OCI-LY7 (cell line): ENCODE measurements at regions not wholly inside any gene's neighbourhood (a gene's known extent, or its start where the extent isn't known, plus 50 kb on each side); places are given as distances from the start of the nearest gene placed in this dataset.

Experiments
- BruUV-seq: library from RNA; stranded (reverse); fragments of 400-500 nt; replicated peaks from 2 replicates; lab custom pipeline; 2021; lab: Mats Ljungman, UMichigan
- CTCF ChIA-PET: fragments of 300-600 bp; sonication (Branson Sonifier 250); formaldehyde crosslinking; loops from one replicate; lab custom pipeline; 2022; ENCODE audit warnings: antibody characterized with exemption; ENCODE audit not compliant: unreplicated experiment; lab: Charles Lee
- POLR2A ChIA-PET: fragments of 300-600 bp; sonication (Branson Sonifier 250); formaldehyde crosslinking; loops from one replicate; lab custom pipeline; 2022; ENCODE audit warnings: antibody characterized with exemption; lab: Charles Lee
- DNase-seq: peaks from one replicate; pipeline ENCODE4 v3.0.0-alpha.2; 2015; ENCODE audit warnings: low spot score
- H2AFZ ChIP-seq: fragments of 200-600 bp; sonication (generic), shearing (Covaris generic); 2 replicates; pipeline ENCODE4 v1.6.1; 2014; ENCODE audit warnings: mild to moderate bottlenecking, antibody characterized with exemption, low read length, moderate library complexity
- H3K27ac ChIP-seq: fragments of 200-600 bp; sonication (generic); 2 replicates; pipeline ENCODE4 v1.5.1; 2014; ENCODE audit warnings: mixed run types, low read depth, mild to moderate bottlenecking, moderate library complexity, low read length, inconsistent platforms; ENCODE audit not compliant: poor library complexity, severe bottlenecking
- H3K36me3 ChIP-seq: fragments of 200-600 bp; sonication (generic); 2 replicates; pipeline ENCODE4 v1.6.1; 2014; ENCODE audit warnings: mild to moderate bottlenecking, antibody characterized with exemption, low read length, moderate library complexity, mixed read lengths; ENCODE audit not compliant: insufficient read depth
- H3K4me1 ChIP-seq: fragments of 200-600 bp; sonication (generic); 2 replicates; pipeline ENCODE4 v1.5.1; 2014; ENCODE audit warnings: mild to moderate bottlenecking, low read length; ENCODE audit not compliant: insufficient read depth, poor library complexity, severe bottlenecking
- H3K4me2 ChIP-seq: fragments of 200-600 bp; sonication (generic); 2 replicates; pipeline ENCODE4 v1.6.1; 2014; ENCODE audit warnings: mild to moderate bottlenecking, low read length
- H3K4me3 ChIP-seq: fragments of 200-600 bp; sonication (generic); 2 replicates; pipeline ENCODE4 v1.5.1; 2014; ENCODE audit warnings: mild to moderate bottlenecking, low read depth, low read length; ENCODE audit not compliant: poor library complexity, severe bottlenecking
- H3K79me2 ChIP-seq: fragments of 200-600 bp; sonication (generic); 2 replicates; pipeline ENCODE4 v1.6.1; 2016; ENCODE audit warnings: low read depth, mild to moderate bottlenecking, low read length, moderate library complexity, mixed read lengths; ENCODE audit not compliant: insufficient read depth
- H3K9me2 ChIP-seq: fragments of 200-600 bp; sonication (generic); 2 replicates; pipeline ENCODE4 v1.6.1; 2016; ENCODE audit warnings: mild to moderate bottlenecking, low read length, mixed read lengths; ENCODE audit not compliant: insufficient read depth
- H3K9me3 ChIP-seq: fragments of 200-600 bp; sonication (generic); 2 replicates; pipeline ENCODE4 v1.6.1; 2014; ENCODE audit warnings: mild to moderate bottlenecking, mixed run types, low read length, mixed read lengths
- H4K20me1 ChIP-seq: fragments of 200-600 bp; sonication (generic); 2 replicates; pipeline ENCODE4 v1.6.1; 2014; ENCODE audit warnings: mild to moderate bottlenecking, antibody characterized with exemption, low read length, moderate library complexity, mixed read lengths; ENCODE audit not compliant: insufficient read depth
- CTCF ChIP-seq: fragments of 200-600 bp; sonication (generic); conservative IDR thresholded peaks from 2 replicates; pipeline ENCODE4 v1.5.1; 2014; ENCODE audit warnings: mild to moderate bottlenecking, antibody characterized with exemption, low read length, moderate library complexity, mixed read lengths
- EZH2phosphoT487 ChIP-seq: fragments of 200-600 bp; sonication (generic); IDR thresholded peaks from 2 replicates; pipeline ENCODE4 v1.6.1; 2018; ENCODE audit warnings: low read depth, borderline replicate concordance, mild to moderate bottlenecking, mixed run types, antibody characterized with exemption, low read length, moderate library complexity, mixed read lengths
- intact Hi-C: fragments of 100-400 bp; cut with micrococcal nuclease; formaldehyde crosslinking; loops from one replicate; pipeline ENCODE4 v1.10.0; 2022; ENCODE audit not compliant: unreplicated experiment

GRCh38 chr3:181613813-181614212 lies 97.9 kb upstream of the SOX2 start:
- H3K36me3 ChIP-seq = no peaks in the 10 kb centered on the region
- DNase-seq = no peak
- intact Hi-C loops = no loop called here
- no peak overlapping the region for H3K27ac ChIP-seq
- H3K4me3 ChIP-seq = no peak overlapping the region
- H3K4me1 ChIP-seq = no peaks in the 10 kb centered on the region
- no peaks in the 10 kb centered on the region for H3K9me3 ChIP-seq
- H3K4me2 ChIP-seq = no peak overlapping the region
- ChIA-PET POLR2A (interaction anchor here (1.1 kb wide), 1 partner anchor 8 kb away, joined by 3 read pairs; no protein-coding TSS in a partner anchor), CTCF (no interaction called here)
- no TSS peak for BruUV-seq
- no peaks in the 10 kb centered on the region for H4K20me1 ChIP-seq
- H3K79me2 ChIP-seq = no peaks in the 10 kb centered on the region
- H3K9me2 ChIP-seq = no peaks in the 10 kb centered on the region
- H2AFZ ChIP-seq = no peak overlapping the region
- no peak for TF ChIP-seq EZH2phosphoT487

DNA sequence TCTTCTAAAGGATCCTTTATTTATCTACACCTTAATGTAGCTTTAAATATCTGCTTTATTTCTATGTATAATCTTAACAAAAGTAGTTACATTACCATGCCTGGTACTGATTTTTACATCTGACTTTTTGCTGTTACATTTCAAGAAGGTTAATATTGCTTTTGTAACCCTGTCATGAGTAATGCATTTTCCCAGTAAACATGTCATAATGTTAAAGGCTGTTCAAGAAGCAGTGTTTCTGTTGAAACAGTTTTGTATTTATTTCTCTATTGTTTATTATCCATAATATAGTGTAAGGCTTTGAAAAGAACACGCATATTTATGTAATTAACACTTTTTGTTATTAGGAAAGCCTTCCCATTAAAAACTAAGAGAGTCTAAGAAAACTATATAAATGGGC lies 98.5 kb upstream of the SOX2 start:
- intact Hi-C loops = no loop called here
- no peaks in the 10 kb centered on the region for H3K9me3 ChIP-seq
- no peak overlapping the region for H2AFZ ChIP-seq
- no peaks in the 10 kb centered on the region for H4K20me1 ChIP-seq
- no peak for DNase-seq
- ChIA-PET CTCF (no interaction called here), POLR2A (interaction anchor here (1.1 kb wide), 1 partner anchor 9 kb away, joined by 3 read pairs; no protein-coding TSS in a partner anchor)
- no peaks in the 10 kb centered on the region for H3K36me3 ChIP-seq
- TF ChIP-seq CTCF = no peak
- no peak for TF ChIP-seq EZH2phosphoT487
- H3K4me1 ChIP-seq = no peaks in the 10 kb centered on the region
- H3K4me3 ChIP-seq = no peak overlapping the region
- no TSS peak for BruUV-seq
- H3K79me2 ChIP-seq = no peaks in the 10 kb centered on the region
- no peak overlapping the region for H3K4me2 ChIP-seq
- H3K9me2 ChIP-seq = no peaks in the 10 kb centered on the region
- no peak overlapping the region for H3K27ac ChIP-seq

DNA sequence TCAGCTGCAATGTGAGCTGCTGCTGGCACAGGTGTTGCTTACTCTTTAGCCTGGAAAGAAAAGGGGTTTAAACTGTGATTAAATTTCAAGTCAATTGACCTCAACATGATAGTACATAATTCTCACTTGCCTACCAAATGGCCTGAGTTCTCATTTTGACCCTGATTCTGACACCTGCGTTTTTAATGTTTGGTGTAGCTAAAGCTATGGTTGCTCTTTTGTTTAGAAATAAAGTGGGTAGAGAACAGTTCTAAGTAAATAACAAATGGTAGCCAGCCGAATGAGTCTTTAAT lies 100.8 kb upstream of the SOX2 start:
- intact Hi-C loops = no loop called here
- DNase-seq = no peak
- TF ChIP-seq CTCF (no peak), EZH2phosphoT487 (no peak)
- ChIA-PET CTCF (no interaction called here), POLR2A (interaction anchor here (1.1 kb wide), 1 partner anchor 23 kb away, joined by 3 read pairs; no protein-coding TSS in a partner anchor)
- Histone ChIP-seq H3K79me2 (no peaks in the 10 kb centered on the region), H3K4me2 (no peak overlapping the region; the same call in 1 of the 2 replicates), H3K9me3 (no peaks in the 10 kb centered on the region), H3K4me1 (no peaks in the 10 kb centered on the region), H2AFZ (no peak overlapping the region), H3K27ac (no peak overlapping the region), H3K36me3 (no peaks in the 10 kb centered on the region), H3K9me2 (no peaks in the 10 kb centered on the region), H4K20me1 (no peaks in the 10 kb centered on the region), H3K4me3 (no peak overlapping the region)
- no TSS peak for BruUV-seq
